GM23338 (cell line): ENCODE measurements at regions not wholly inside any gene's neighbourhood (a gene's known extent, or its start where the extent isn't known, plus 50 kb on each side); places are given as distances from the start of the nearest gene placed in this dataset.

Source experiments
- CREB1 ChIP-seq: fragments of 250-450 bp; sonication (Bioruptor Pico); IDR thresholded peaks from 2 replicates; pipeline ENCODE4 v1.5.0; 2020; ENCODE audit warnings: low read depth, mild to moderate bottlenecking, moderate library complexity
- EZH2 ChIP-seq: fragments of 200-600 bp; sonication (generic); IDR thresholded peaks from one replicate; pipeline ENCODE4 v1.8.0; 2017; ENCODE audit warnings: antibody characterized with exemption, mild to moderate bottlenecking, low read depth; ENCODE audit not compliant: unreplicated experiment
- EZH2phosphoT487 ChIP-seq: fragments of 200-600 bp; sonication (generic); IDR thresholded peaks from one replicate; pipeline ENCODE4 v1.8.1; 2018; ENCODE audit warnings: antibody characterized with exemption; ENCODE audit not compliant: unreplicated experiment
- JUNB ChIP-seq: IDR thresholded peaks from one replicate; pipeline ENCODE4 v1.6.1; 2016; ENCODE audit warnings: antibody characterized with exemption; ENCODE audit not compliant: unreplicated experiment
- POLR2AphosphoS5 ChIP-seq: IDR thresholded peaks from 2 replicates; pipeline ENCODE4 v1.6.1; 2016; ENCODE audit warnings: antibody characterized with exemption, low read depth
- REST ChIP-seq: IDR thresholded peaks from one replicate; pipeline ENCODE4 v1.6.1; 2018; ENCODE audit warnings: antibody characterized with exemption; ENCODE audit not compliant: unreplicated experiment
- TF ChIP-seq, protein P1 (sequence below), 2 experiments: fragments of 200-600 bp in 1 of 2; sonication (generic) in 1 of 2; conservative IDR thresholded peaks; 2 replicates each; pipeline versions ENCODE4 v1.5.1 to v1.6.1; 2016 to 2017; ENCODE audit warnings: antibody characterized with exemption in 2 of 2, low read depth in 2 of 2, mild to moderate bottlenecking in 2 of 2, moderate library complexity in 1 of 2

- TF ChIP-seq, protein P1, sequence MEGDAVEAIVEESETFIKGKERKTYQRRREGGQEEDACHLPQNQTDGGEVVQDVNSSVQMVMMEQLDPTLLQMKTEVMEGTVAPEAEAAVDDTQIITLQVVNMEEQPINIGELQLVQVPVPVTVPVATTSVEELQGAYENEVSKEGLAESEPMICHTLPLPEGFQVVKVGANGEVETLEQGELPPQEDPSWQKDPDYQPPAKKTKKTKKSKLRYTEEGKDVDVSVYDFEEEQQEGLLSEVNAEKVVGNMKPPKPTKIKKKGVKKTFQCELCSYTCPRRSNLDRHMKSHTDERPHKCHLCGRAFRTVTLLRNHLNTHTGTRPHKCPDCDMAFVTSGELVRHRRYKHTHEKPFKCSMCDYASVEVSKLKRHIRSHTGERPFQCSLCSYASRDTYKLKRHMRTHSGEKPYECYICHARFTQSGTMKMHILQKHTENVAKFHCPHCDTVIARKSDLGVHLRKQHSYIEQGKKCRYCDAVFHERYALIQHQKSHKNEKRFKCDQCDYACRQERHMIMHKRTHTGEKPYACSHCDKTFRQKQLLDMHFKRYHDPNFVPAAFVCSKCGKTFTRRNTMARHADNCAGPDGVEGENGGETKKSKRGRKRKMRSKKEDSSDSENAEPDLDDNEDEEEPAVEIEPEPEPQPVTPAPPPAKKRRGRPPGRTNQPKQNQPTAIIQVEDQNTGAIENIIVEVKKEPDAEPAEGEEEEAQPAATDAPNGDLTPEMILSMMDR (conservative IDR thresholded peaks at IDR 0.05; ENCODE audit: low read depth in 2 of 2): no peak
- TF ChIP-seq POLR2AphosphoS5: no peak
- TF ChIP-seq REST: no peak
- TF ChIP-seq EZH2phosphoT487: no peak
- TF ChIP-seq JUNB: no peak
- no peak for TF ChIP-seq EZH2
- TF ChIP-seq CREB1 (CRISPR knock-in tag): no peak
Observed at GRCh38 chr9:79061752-79062616, 509.8 kb upstream of the TLE4 start.
